GM12865 (cell line): ENCODE measurements at regions not wholly inside any gene's neighbourhood (a gene's known extent, or its start where the extent isn't known, plus 50 kb on each side); places are given as distances from the start of the nearest gene placed in this dataset.

ENCODE experiments used
- DNase-seq: peaks from one replicate; pipeline ENCODE4 v3.0.0; 2010; ENCODE audit warnings: low read depth
- H3K4me3 ChIP-seq: 2 replicates; pipeline ENCODE4 v1.5.1; 2011; ENCODE audit warnings: mild to moderate bottlenecking, low read depth, low read length, control low read depth
- CTCF ChIP-seq: IDR thresholded peaks from 2 replicates; pipeline ENCODE4 v1.5.1; 2011; ENCODE audit warnings: low read length, control low read depth, low read depth, inconsistent platforms; ENCODE audit not compliant: insufficient read depth; ENCODE audit errors: missing control alignments

- no peak for DNase-seq
- TF ChIP-seq CTCF, result no peak
- H3K4me3 ChIP-seq, result no peak overlapping the region
Observed at GRCh38 chr11:115112754-115113153, 391.5 kb downstream of the CADM1 start.

GRCh38 chr11:115117956-115118493, 386.2 kb downstream of the CADM1 start:
- no peak overlapping the region for H3K4me3 ChIP-seq
- TF ChIP-seq CTCF, result no peak
- no peak for DNase-seq

- no peak for TF ChIP-seq CTCF
Observed at GRCh38 chr11:115119146-115119545, 385.1 kb downstream of the CADM1 start.

More at GRCh38 chr11:115119146-115119545, 385.1 kb downstream of the CADM1 start:
- no peak for DNase-seq
- no peak overlapping the region for H3K4me3 ChIP-seq
